Keratinocyte (primary cell): ENCODE measurements at regions not wholly inside any gene's neighbourhood (a gene's known extent, or its start where the extent isn't known, plus 50 kb on each side); places are given as distances from the start of the nearest gene placed in this dataset.

Experiments used
- DNase-seq: peaks from one replicate; pipeline ENCODE4 v3.0.0-alpha.2; 2011; ENCODE audit warnings: low read depth, missing footprints, low spot score
- FAIRE-seq: peaks from 2 replicates; lab custom pipeline; 2011; peaks lifted over from hg19 to GRCh38; lab: Jason Lieb, UNC
- H2AFZ ChIP-seq: 2 replicates; pipeline ENCODE4 v1.6.0; 2012; ENCODE audit warnings: low read length, control low read depth, inconsistent platforms; ENCODE audit not compliant: control insufficient read depth
- H3K27ac ChIP-seq: 2 replicates; pipeline ENCODE4 v1.5.1; 2011; ENCODE audit warnings: low read length; ENCODE audit not compliant: control insufficient read depth, insufficient read depth
- H3K27me3 ChIP-seq: 3 replicates; pipeline ENCODE4 v1.6.0; 2011; ENCODE audit warnings: low read length; ENCODE audit not compliant: control insufficient read depth, insufficient read depth; ENCODE audit errors: extremely low read depth
- H3K36me3 ChIP-seq, 2 experiments: 2 replicates in 1 of 2; 3 replicates in 1 of 2; pipeline ENCODE4 v1.5.1; 2011; ENCODE audit warnings: low read length in 2 of 2, mild to moderate bottlenecking in 1 of 2; ENCODE audit not compliant: control insufficient read depth in 2 of 2, insufficient read depth in 2 of 2; ENCODE audit errors: extremely low read depth in 1 of 2
- H3K4me1 ChIP-seq: 3 replicates; pipeline ENCODE4 v1.5.1; 2011; ENCODE audit warnings: low read length; ENCODE audit not compliant: control insufficient read depth, insufficient read depth; ENCODE audit errors: extremely low read depth
- H3K4me2 ChIP-seq: 3 replicates; pipeline ENCODE4 v1.6.0; 2011; ENCODE audit warnings: low read depth, low read length; ENCODE audit not compliant: control insufficient read depth, insufficient read depth; ENCODE audit errors: extremely low read depth
- H3K4me3 ChIP-seq, 3 experiments: fragments of 200-600 bp in 1 of 3; sonication (generic) in 1 of 3; 2 replicates in 2 of 3; 3 replicates in 1 of 3; pipeline ENCODE4 v1.5.1; 2011 to 2016; ENCODE audit warnings: low read length in 3 of 3, mild to moderate bottlenecking in 3 of 3, control low read depth in 2 of 3, inconsistent platforms in 1 of 3, low read depth in 1 of 3, mixed read lengths in 1 of 3, mixed run types in 1 of 3, moderate library complexity in 1 of 3; ENCODE audit not compliant: control insufficient read depth in 2 of 3, insufficient read depth in 2 of 3; ENCODE audit errors: extremely low read depth in 1 of 3
- H3K79me2 ChIP-seq: 2 replicates; pipeline ENCODE4 v1.6.0; 2012; ENCODE audit warnings: low read length; ENCODE audit not compliant: control insufficient read depth, insufficient read depth
- H3K9ac ChIP-seq: 3 replicates; pipeline ENCODE4 v1.6.0; 2011; ENCODE audit warnings: low read length; ENCODE audit not compliant: control insufficient read depth, insufficient read depth; ENCODE audit errors: extremely low read depth
- H3K9me1 ChIP-seq: 3 replicates; pipeline ENCODE4 v1.6.0; 2011; ENCODE audit warnings: low read length; ENCODE audit not compliant: control insufficient read depth, insufficient read depth; ENCODE audit errors: extremely low read depth
- H3K9me3 ChIP-seq: 2 replicates; pipeline ENCODE4 v1.5.1; 2012; ENCODE audit warnings: low read depth, low read length; ENCODE audit not compliant: control insufficient read depth
- H4K20me1 ChIP-seq: 3 replicates; pipeline ENCODE4 v1.6.0; 2011; ENCODE audit warnings: low read length; ENCODE audit not compliant: control insufficient read depth, insufficient read depth; ENCODE audit errors: extremely low read depth
- CTCF ChIP-seq, 3 experiments: IDR thresholded peaks in 1 of 3; conservative IDR thresholded peaks in 1 of 3; optimal IDR thresholded peaks in 1 of 3; 2 replicates in 2 of 3; 3 replicates in 1 of 3; pipeline versions ENCODE3 to v1.5.1; 2011; ENCODE audit warnings: low read length in 3 of 3, mild to moderate bottlenecking in 3 of 3, moderate library complexity in 2 of 3, control low read depth in 1 of 3, inconsistent platforms in 1 of 3; ENCODE audit not compliant: insufficient read depth in 2 of 3; ENCODE audit errors: extremely low read depth in 1 of 3
- EZH2 ChIP-seq: IDR thresholded peaks from one replicate; pipeline ENCODE4 v1.6.1; 2012; ENCODE audit warnings: inconsistent platforms, mild to moderate bottlenecking, low read length, moderate library complexity
- dilution Hi-C: fragments of 300-500 bp; cut with MboI; formaldehyde crosslinking; loops from one replicate; pipeline ENCODE4 v1.7.0; 2020; ENCODE audit warnings: low sequenced_read_pairs; ENCODE audit not compliant: extremely low pct_ligation_motif_present

- H3K4me1 ChIP-seq, result no peaks in the 10 kb centered on the region
- dilution Hi-C loops, result no loop called here
- no peak overlapping the region for H2AFZ ChIP-seq
- H3K36me3 ChIP-seq, result no peaks in the 10 kb centered on the region
- no peak overlapping the region for H3K4me2 ChIP-seq
- TF ChIP-seq EZH2 (no peak), CTCF (optimal IDR thresholded peaks at IDR 0.05 in 1 of 3, IDR thresholded peaks at IDR 0.05 in 1 of 3, conservative IDR thresholded peaks at IDR 0.05 in 1 of 3; ENCODE audit: extremely low read depth in 1 of 3, insufficient read depth in 2 of 3, low read length in 3 of 3) (no peak)
- no peaks in the 10 kb centered on the region for H3K9me3 ChIP-seq
- no peaks in the 10 kb centered on the region for H3K27me3 ChIP-seq
- H3K9ac ChIP-seq, result no peak overlapping the region
- no peak overlapping the region for H3K4me3 ChIP-seq
- H4K20me1 ChIP-seq, result no peaks in the 10 kb centered on the region
- FAIRE-seq (no peak), DNase-seq (no peak)
- H3K27ac ChIP-seq, result no peak overlapping the region
- no peaks in the 10 kb centered on the region for H3K79me2 ChIP-seq
- no peaks in the 10 kb centered on the region for H3K9me1 ChIP-seq
Observed at GRCh38 chrX:74178536-74178935, 125.4 kb upstream of the ZCCHC13 start.

- dilution Hi-C loops, result no loop called here
- TF ChIP-seq EZH2 (no peak), CTCF (optimal IDR thresholded peaks at IDR 0.05 in 1 of 3, IDR thresholded peaks at IDR 0.05 in 1 of 3, conservative IDR thresholded peaks at IDR 0.05 in 1 of 3; ENCODE audit: extremely low read depth in 1 of 3, insufficient read depth in 2 of 3, low read length in 3 of 3) (no peak)
- Histone ChIP-seq H2AFZ (no peak overlapping the region), H3K4me1 (no peaks in the 10 kb centered on the region), H3K36me3 (no peaks in the 10 kb centered on the region), H3K79me2 (no peaks in the 10 kb centered on the region), H3K4me2 (no peak overlapping the region), H4K20me1 (no peaks in the 10 kb centered on the region), H3K9me3 (no peaks in the 10 kb centered on the region), H3K9ac (no peak overlapping the region), H3K4me3 (no peak overlapping the region), H3K27ac (no peak overlapping the region), H3K9me1 (no peaks in the 10 kb centered on the region), H3K27me3 (no peaks in the 10 kb centered on the region)
- no peak for DNase-seq
- FAIRE-seq, result no peak
Observed at GRCh38 chrX:74171465-74171864, 132.5 kb upstream of the ZCCHC13 start.
